Sigmoid colon (tissue), 6 donors: ENCODE measurements at regions not wholly inside any gene's neighbourhood (a gene's known extent, or its start where the extent isn't known, plus 50 kb on each side); places are given as distances from the start of the nearest gene placed in this dataset.
A peak's percentile ranks its signal among the peaks of the same experiment; 100 is the strongest.

ENCODE experiments used
- DNase-seq: peaks from one replicate; pipeline ENCODE4 v3.0.0-alpha.2; 2019
- H3K27ac ChIP-seq, 4 donors: fragments of 200-600 bp; sonication (generic); one replicate each; pipeline ENCODE4 v1.5.1; 2016 to 2019; ENCODE audit warnings: mild to moderate bottlenecking in 1 of 4
- H3K27me3 ChIP-seq, 3 donors: fragments of 200-600 bp; sonication (generic); one replicate each; pipeline ENCODE4 v1.5.1; 2019; ENCODE audit warnings: mild to moderate bottlenecking in 1 of 3
- H3K36me3 ChIP-seq, 4 donors: fragments of 200-600 bp; sonication (generic); one replicate each; pipeline ENCODE4 v1.5.1; 2016 to 2019
- H3K4me1 ChIP-seq, 4 donors: fragments of 200-600 bp; sonication (generic); one replicate each; pipeline ENCODE4 v1.5.1; 2017 to 2019
- H3K4me3 ChIP-seq, 4 donors: fragments of 200-600 bp; sonication (generic); one replicate each; pipeline ENCODE4 v1.5.1; 2017 to 2019; ENCODE audit warnings: mild to moderate bottlenecking in 2 of 4, moderate library complexity in 1 of 4
- H3K9me3 ChIP-seq, 4 donors: fragments of 200-600 bp in 3 of 4; sonication (generic) in 3 of 4; one replicate each; pipeline versions ENCODE4 v1.5.1 to v1.6.1; 2013 to 2019
- CTCF ChIP-seq, 4 experiments: fragments of 450-650 bp in 3 of 4; fragments of 200-600 bp in 1 of 4; IDR thresholded peaks; one replicate each; pipeline ENCODE4 v1.5.1; 2016 to 2019; ENCODE audit warnings: antibody characterized with exemption in 4 of 4, mild to moderate bottlenecking in 3 of 4, moderate library complexity in 2 of 4
- EP300 ChIP-seq, 4 donors: sonication (generic); formaldehyde crosslinking; IDR thresholded peaks; one replicate each; pipeline ENCODE4 v1.6.1; 2017; ENCODE audit warnings: antibody characterized with exemption in 4 of 4
- POLR2A ChIP-seq, 2 donors: fragments of 450-650 bp; IDR thresholded peaks; one replicate each; pipeline ENCODE4 v1.6.1; 2016; ENCODE audit warnings: antibody characterized with exemption in 2 of 2, mild to moderate bottlenecking in 2 of 2, moderate library complexity in 2 of 2
- POLR2AphosphoS5 ChIP-seq, 4 donors: sonication (generic); formaldehyde crosslinking; IDR thresholded peaks; one replicate each; pipeline ENCODE4 v1.6.1; 2017; ENCODE audit warnings: antibody characterized with exemption in 4 of 4
- WGBS, 2 donors: extraction: QIAGEN DNeasy Blood & Tissue Kit; methylation state at CpG; one replicate each; pipeline ENCODE4 v1.1.7; 2013; 5-methylcytosine and 5-hydroxymethylcytosine counted together
- intact Hi-C: fragments of 100-400 bp; cut with DNase I; formaldehyde crosslinking; loops from one replicate; pipeline ENCODE4 v1.15.1; 2023
- donor health status: healthy with polysubstance abuse.
- donor health status: healthy.

GRCh38 chr3:95971573-95971972 lies 842.8 kb upstream of the EPHA6 start:
- WGBS, 2 donors: 83 to 84% methylated on average over 2 of the region's 2 CpGs
- intact Hi-C loops: no loop called here
- H3K27me3 ChIP-seq: no peaks in the 10 kb centered on the region
- no peaks in the 10 kb centered on the region for H3K36me3 ChIP-seq
- TF ChIP-seq POLR2AphosphoS5 (IDR thresholded peaks at IDR 0.05) (peak in 3 of 4 donors; percentile 14 to 38 (median 26)), EP300 (IDR thresholded peaks at IDR 0.05) (no peak), POLR2A (IDR thresholded peaks at IDR 0.05) (no peak), CTCF (IDR thresholded peaks at IDR 0.05) (no peak)
- no peaks in the 10 kb centered on the region for H3K4me1 ChIP-seq
- H3K9me3 ChIP-seq: no peaks in the 10 kb centered on the region
- H3K4me3 ChIP-seq: no peak overlapping the region
- no peak for DNase-seq
- H3K27ac ChIP-seq: peak overlapping the region in 1 of 4 donors; percentile 57

- DNase-seq: no peak
- H3K4me3 ChIP-seq: no peak overlapping the region
- no peaks in the 10 kb centered on the region for H3K4me1 ChIP-seq
- TF ChIP-seq POLR2AphosphoS5 (IDR thresholded peaks at IDR 0.05): no peak
- TF ChIP-seq CTCF (IDR thresholded peaks at IDR 0.05): no peak
- H3K27ac ChIP-seq: no peak overlapping the region
- peaks cover 0 to 3% (median 0%) of the 10 kb centered on the region in 4 donors for H3K9me3 ChIP-seq
- no peaks in the 10 kb centered on the region for H3K27me3 ChIP-seq
- intact Hi-C loops: no loop called here
- 76 to 86% methylated on average over 4 of the region's 4 CpGs for WGBS, 2 donors
- H3K36me3 ChIP-seq: no peaks in the 10 kb centered on the region
Measured at GRCh38 chr3:95994338-95994737, 820.1 kb upstream of the EPHA6 start.

GRCh38 chr3:96000966-96001365 lies 813.4 kb upstream of the EPHA6 start:
- no peaks in the 10 kb centered on the region for H3K4me1 ChIP-seq
- H3K27me3 ChIP-seq: no peaks in the 10 kb centered on the region
- H3K36me3 ChIP-seq: no peaks in the 10 kb centered on the region
- TF ChIP-seq CTCF (IDR thresholded peaks at IDR 0.05): no peak
- no peak for TF ChIP-seq POLR2A (IDR thresholded peaks at IDR 0.05)
- TF ChIP-seq EP300 (IDR thresholded peaks at IDR 0.05): no peak
- TF ChIP-seq POLR2AphosphoS5 (IDR thresholded peaks at IDR 0.05): no peak
- no peaks in the 10 kb centered on the region for H3K9me3 ChIP-seq
- intact Hi-C loops: no loop called here
- no peak for DNase-seq
- H3K27ac ChIP-seq: no peak overlapping the region
- WGBS, 2 donors: 19 to 79% methylated on average over 4 of the region's 4 CpGs
- H3K4me3 ChIP-seq: no peak overlapping the region

GRCh38 chr3:96007650-96008195 lies 806.7 kb upstream of the EPHA6 start:
- no peak overlapping the region for H3K27ac ChIP-seq
- H3K4me1 ChIP-seq: no peaks in the 10 kb centered on the region
- DNase-seq: no peak
- no peak overlapping the region for H3K4me3 ChIP-seq
- H3K36me3 ChIP-seq: no peaks in the 10 kb centered on the region
- no peak for TF ChIP-seq POLR2A (IDR thresholded peaks at IDR 0.05)
- TF ChIP-seq POLR2AphosphoS5 (IDR thresholded peaks at IDR 0.05): no peak
- no peak for TF ChIP-seq EP300 (IDR thresholded peaks at IDR 0.05)
- TF ChIP-seq CTCF (IDR thresholded peaks at IDR 0.05): no peak
- intact Hi-C loops: no loop called here
- H3K27me3 ChIP-seq: no peaks in the 10 kb centered on the region
- H3K9me3 ChIP-seq: no peaks in the 10 kb centered on the region

GRCh38 chr3:96012939-96013338 lies 801.5 kb upstream of the EPHA6 start:
- Histone ChIP-seq H3K4me1 (no peaks in the 10 kb centered on the region), H3K27me3 (no peaks in the 10 kb centered on the region), H3K36me3 (no peaks in the 10 kb centered on the region), H3K4me3 (no peak overlapping the region), H3K27ac (no peak overlapping the region), H3K9me3 (no peaks in the 10 kb centered on the region)
- WGBS, 2 donors: 61 to 64% methylated on average over 2 of the region's 2 CpGs
- no peak for DNase-seq
- intact Hi-C loops: no loop called here
- no peak for TF ChIP-seq POLR2A (IDR thresholded peaks at IDR 0.05)
- TF ChIP-seq POLR2AphosphoS5 (IDR thresholded peaks at IDR 0.05): no peak
- TF ChIP-seq EP300 (IDR thresholded peaks at IDR 0.05): no peak
- no peak for TF ChIP-seq CTCF (IDR thresholded peaks at IDR 0.05)
